Ishikawa (cell line): ENCODE measurements at regions not wholly inside any gene's neighbourhood (a gene's known extent, or its start where the extent isn't known, plus 50 kb on each side); places are given as distances from the start of the nearest gene placed in this dataset.

Source experiments
- CEBPB ChIP-seq: IDR thresholded peaks from 2 replicates; pipeline ENCODE4 v1.6.1; 2012
- CREB1 ChIP-seq: IDR thresholded peaks from 2 replicates; pipeline ENCODE4 v1.6.1; 2012; ENCODE audit warnings: low read depth
- EGR1 ChIP-seq: IDR thresholded peaks from 2 replicates; pipeline ENCODE4 v1.6.1; 2012
- EP300 ChIP-seq: IDR thresholded peaks from 2 replicates; pipeline ENCODE4 v1.6.1; 2012; ENCODE audit warnings: borderline replicate concordance
- FOXM1 ChIP-seq: IDR thresholded peaks from 2 replicates; pipeline ENCODE4 v1.6.1; 2012; ENCODE audit warnings: low read depth, borderline replicate concordance
- NFIC ChIP-seq: IDR thresholded peaks from 2 replicates; pipeline ENCODE4 v1.6.1; 2012
- RAD21 ChIP-seq: IDR thresholded peaks from 2 replicates; pipeline ENCODE4 v1.6.1; 2012; ENCODE audit warnings: low read depth
- TAF1 ChIP-seq: IDR thresholded peaks from 2 replicates; pipeline ENCODE4 v1.6.1; 2012; ENCODE audit warnings: low read depth, mild to moderate bottlenecking
- TCF12 ChIP-seq: IDR thresholded peaks from 2 replicates; pipeline ENCODE4 v1.6.1; 2012; ENCODE audit warnings: low read depth
- TEAD4 ChIP-seq: IDR thresholded peaks from 2 replicates; pipeline ENCODE4 v1.6.1; 2012
- YY1 ChIP-seq: IDR thresholded peaks from 2 replicates; pipeline ENCODE4 v1.6.1; 2012; ENCODE audit warnings: low read depth
- ZBTB7A ChIP-seq: IDR thresholded peaks from 2 replicates; pipeline ENCODE4 v1.6.1; 2012; ENCODE audit warnings: low read depth
- TF ChIP-seq, protein P1 (sequence below): IDR thresholded peaks from 2 replicates; pipeline ENCODE4 v1.6.1; 2012
- TF ChIP-seq, protein P2 (sequence below): IDR thresholded peaks from 2 replicates; pipeline ENCODE4 v1.6.1; 2012; ENCODE audit warnings: low read depth, mild to moderate bottlenecking
- TF ChIP-seq, protein P3 (sequence below): IDR thresholded peaks from 2 replicates; pipeline ENCODE4 v1.6.1; 2012

DNA sequence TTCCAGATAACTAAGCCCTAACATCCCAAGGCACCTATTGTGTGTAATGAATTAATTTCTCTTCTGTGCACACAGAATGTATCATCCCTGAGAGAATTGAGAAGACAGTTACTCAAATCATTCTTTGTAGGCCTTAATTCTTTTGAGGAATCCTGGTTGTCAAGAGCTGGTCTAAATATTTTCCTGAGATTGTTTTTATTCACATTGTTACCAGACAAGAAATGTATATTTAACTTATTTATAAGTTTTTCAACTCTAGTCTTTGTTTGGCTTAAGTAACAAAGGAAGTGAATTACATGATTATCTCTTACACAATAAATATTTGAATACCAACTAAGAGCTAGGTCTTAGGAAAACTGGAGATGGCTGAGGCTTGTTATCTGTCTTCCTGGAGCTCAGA, 169.4 kb downstream of the DACT1 start:
- TF ChIP-seq TCF12 (no peak), EP300 (no peak), CEBPB (no peak), NFIC (no peak), ZBTB7A (no peak), EGR1 (no peak), RAD21 (no peak), FOXM1 (no peak)
- TF ChIP-seq, protein P1, sequence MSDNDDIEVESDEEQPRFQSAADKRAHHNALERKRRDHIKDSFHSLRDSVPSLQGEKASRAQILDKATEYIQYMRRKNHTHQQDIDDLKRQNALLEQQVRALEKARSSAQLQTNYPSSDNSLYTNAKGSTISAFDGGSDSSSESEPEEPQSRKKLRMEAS = no peak
- TF ChIP-seq, protein P2, sequence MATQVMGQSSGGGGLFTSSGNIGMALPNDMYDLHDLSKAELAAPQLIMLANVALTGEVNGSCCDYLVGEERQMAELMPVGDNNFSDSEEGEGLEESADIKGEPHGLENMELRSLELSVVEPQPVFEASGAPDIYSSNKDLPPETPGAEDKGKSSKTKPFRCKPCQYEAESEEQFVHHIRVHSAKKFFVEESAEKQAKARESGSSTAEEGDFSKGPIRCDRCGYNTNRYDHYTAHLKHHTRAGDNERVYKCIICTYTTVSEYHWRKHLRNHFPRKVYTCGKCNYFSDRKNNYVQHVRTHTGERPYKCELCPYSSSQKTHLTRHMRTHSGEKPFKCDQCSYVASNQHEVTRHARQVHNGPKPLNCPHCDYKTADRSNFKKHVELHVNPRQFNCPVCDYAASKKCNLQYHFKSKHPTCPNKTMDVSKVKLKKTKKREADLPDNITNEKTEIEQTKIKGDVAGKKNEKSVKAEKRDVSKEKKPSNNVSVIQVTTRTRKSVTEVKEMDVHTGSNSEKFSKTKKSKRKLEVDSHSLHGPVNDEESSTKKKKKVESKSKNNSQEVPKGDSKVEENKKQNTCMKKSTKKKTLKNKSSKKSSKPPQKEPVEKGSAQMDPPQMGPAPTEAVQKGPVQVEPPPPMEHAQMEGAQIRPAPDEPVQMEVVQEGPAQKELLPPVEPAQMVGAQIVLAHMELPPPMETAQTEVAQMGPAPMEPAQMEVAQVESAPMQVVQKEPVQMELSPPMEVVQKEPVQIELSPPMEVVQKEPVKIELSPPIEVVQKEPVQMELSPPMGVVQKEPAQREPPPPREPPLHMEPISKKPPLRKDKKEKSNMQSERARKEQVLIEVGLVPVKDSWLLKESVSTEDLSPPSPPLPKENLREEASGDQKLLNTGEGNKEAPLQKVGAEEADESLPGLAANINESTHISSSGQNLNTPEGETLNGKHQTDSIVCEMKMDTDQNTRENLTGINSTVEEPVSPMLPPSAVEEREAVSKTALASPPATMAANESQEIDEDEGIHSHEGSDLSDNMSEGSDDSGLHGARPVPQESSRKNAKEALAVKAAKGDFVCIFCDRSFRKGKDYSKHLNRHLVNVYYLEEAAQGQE = no peak

DNA sequence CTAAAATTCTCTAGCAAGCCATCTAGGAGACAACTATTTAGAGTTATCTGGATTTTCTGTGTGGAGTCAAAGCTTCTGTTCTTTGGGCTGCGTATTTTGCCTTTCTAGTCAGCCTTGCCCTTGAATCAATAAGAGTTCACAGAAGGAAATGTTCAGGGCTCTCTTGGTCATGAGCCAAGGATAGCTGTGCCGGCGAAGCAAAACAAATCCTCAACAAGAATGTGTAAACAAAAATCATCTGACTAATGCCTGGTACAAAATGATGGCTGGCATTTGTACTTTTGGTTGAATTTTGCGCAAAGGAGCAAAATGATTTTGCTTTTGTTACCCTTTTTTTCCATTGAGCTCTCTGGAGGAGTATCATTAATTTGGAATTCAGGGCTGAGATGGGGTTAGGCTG, 171.1 kb downstream of the DACT1 start:
- TF ChIP-seq CEBPB (no peak), YY1 (no peak), TEAD4 (no peak), TCF12 (no peak), CREB1 (no peak), ZBTB7A (no peak), TAF1 (no peak), FOXM1 (no peak)
- TF ChIP-seq, protein P2 = no peak
- TF ChIP-seq, protein P3, sequence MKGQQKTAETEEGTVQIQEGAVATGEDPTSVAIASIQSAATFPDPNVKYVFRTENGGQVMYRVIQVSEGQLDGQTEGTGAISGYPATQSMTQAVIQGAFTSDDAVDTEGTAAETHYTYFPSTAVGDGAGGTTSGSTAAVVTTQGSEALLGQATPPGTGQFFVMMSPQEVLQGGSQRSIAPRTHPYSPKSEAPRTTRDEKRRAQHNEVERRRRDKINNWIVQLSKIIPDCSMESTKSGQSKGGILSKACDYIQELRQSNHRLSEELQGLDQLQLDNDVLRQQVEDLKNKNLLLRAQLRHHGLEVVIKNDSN = no peak

DNA sequence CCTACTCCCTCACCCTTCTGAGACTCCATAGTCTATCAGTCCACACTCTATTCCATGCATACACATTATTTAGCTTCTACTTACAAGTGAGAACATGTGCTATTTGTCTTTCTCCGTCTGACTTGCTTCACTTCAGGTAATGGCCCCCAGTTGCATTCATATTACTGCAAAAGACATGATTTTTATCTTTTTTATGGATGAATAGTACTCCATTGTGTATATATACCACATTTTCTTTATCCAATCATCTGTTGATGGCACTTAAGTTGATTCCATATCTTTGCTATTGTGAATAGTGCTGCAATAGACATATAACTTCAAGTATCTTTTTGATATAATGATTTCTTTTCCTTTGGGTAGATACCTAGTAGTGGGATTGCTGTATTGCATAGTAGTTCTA, 171.8 kb downstream of the DACT1 start:
- TF ChIP-seq EGR1 (no peak), YY1 (no peak), FOXM1 (no peak), CEBPB (no peak), RAD21 (no peak)

DNA sequence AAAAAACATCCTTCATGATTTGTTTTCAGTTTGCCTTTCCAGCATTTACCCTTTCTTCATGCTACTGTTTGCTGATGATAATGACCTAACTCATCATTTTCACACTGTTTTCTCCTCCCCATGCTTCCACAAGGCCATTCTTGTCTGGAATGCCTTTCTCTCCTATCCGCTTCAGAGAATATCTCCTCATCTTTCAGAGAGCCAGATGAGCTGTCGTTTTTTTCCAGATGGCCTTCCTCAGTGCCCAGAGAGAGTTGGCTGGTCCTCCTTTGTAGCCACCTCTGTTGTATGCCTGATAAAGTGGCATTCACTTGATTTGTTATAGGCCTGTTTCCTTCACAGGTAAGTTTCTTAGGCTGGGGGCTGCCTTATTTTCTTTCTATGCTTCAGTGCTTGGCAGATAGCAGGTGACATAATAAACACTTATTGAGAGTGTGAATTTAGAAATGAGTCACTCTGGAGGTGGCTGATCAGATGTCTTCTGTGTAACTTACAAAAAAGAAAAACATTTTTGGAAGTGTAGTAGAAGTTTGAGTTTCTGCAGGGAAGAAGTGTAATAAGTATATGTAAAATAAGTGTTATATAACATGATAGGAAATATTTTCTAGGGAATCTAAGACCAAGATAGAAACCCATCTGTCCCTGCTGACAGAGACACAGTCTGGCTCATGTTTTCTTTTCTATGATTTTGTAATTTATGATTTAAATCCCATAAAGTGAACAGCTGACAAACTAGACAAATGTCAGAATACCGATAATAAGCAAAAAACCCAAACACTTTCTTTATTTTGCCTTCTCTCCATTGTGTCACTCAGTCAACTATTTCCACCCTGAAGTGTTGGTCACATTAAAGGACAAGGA, 174.5 kb downstream of the DACT1 start:
- TF ChIP-seq ZBTB7A = no peak
- TF ChIP-seq EP300 = no peak
- TF ChIP-seq TAF1 = no peak
- TF ChIP-seq TCF12 = no peak
- TF ChIP-seq CEBPB = no peak
- TF ChIP-seq YY1 = no peak
- TF ChIP-seq, protein P1 = no peak
- TF ChIP-seq NFIC = no peak
- no peak for TF ChIP-seq RAD21
- TF ChIP-seq, protein P3 = no peak

DNA sequence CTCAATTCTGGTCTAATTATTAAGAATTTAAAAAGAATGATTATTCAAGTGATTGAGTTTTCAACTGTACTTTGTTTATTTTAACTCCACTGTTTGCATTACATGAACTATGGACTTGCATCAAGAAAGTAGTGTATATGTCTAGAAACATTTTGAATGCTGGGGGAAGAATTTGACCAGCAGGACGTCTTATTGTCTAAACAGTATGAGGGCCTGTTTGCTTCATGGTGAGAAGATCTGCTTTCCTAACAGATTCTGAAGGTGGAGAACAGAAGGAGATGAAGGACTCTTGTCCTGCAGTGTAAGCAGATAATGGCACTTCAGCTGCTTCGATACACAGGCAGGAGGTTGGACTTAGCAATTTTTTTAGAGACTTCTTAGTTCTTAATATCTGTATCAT, 176.0 kb downstream of the DACT1 start:
- no peak for TF ChIP-seq TCF12

DNA sequence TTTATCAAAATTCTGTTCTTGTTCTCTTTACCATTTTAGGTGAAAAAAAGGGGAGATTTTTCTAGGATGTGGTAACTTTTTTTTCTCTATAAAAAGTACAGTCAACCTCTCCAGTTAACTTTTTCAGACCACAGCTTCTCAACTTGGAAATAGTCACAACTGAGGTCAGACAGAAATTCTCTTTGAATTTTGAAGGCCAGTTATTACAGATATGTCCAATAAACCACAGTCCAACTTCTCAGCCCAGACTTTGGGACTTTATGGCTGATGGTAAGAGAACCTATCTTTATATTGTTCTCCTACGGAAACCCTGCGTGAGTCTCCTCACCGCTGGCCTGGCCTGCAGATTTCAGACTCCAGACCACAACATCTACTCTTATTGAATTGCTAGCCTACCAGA, 176.7 kb downstream of the DACT1 start:
- no peak for TF ChIP-seq CEBPB
- TF ChIP-seq, protein P2 = no peak
- no peak for TF ChIP-seq FOXM1
